IMR-90 (cell line): ENCODE measurements at regions not wholly inside any gene's neighbourhood (a gene's known extent, or its start where the extent isn't known, plus 50 kb on each side); places are given as distances from the start of the nearest gene placed in this dataset.

Experiments used
- ATAC-seq: fragments of 200-7000 bp; cut with Tn5 transposase; 2 replicates; pipeline ENCODE4 v1.9.1; 2020; ENCODE audit warnings: low read depth, mild to moderate bottlenecking, moderate library complexity
- BruUV-seq: library from RNA; stranded (reverse); fragments of 400-500 nt; replicated peaks from 2 replicates; lab custom pipeline; 2021; lab: Mats Ljungman, UMichigan
- CTCF ChIA-PET: fragments of 300-600 bp; formaldehyde crosslinking; extraction: SDS; loops from one replicate; lab custom pipeline; 2021; ENCODE audit warnings: antibody characterized with exemption; lab: Yijun Ruan, JAX
- POLR2A ChIA-PET: fragments of 300-600 bp; sonication (Branson Sonifier 250); formaldehyde crosslinking; loops from one replicate; lab custom pipeline; 2022; ENCODE audit warnings: antibody characterized with exemption; ENCODE audit not compliant: unreplicated experiment; lab: Charles Lee
- DNase-seq: peaks from one replicate; pipeline ENCODE4 v3.0.0; 2013
- H2AFZ ChIP-seq: replicated peaks from 2 replicates; pipeline ENCODE3; 2013; ENCODE audit warnings: low read length, mild to moderate bottlenecking; ENCODE audit not compliant: poor library complexity
- H2AK5ac ChIP-seq: 2 replicates; pipeline ENCODE4 v1.6.1; 2013; ENCODE audit warnings: low read depth, low read length, inconsistent platforms
- H2AK9ac ChIP-seq: replicated peaks from 2 replicates; pipeline ENCODE3; 2013; ENCODE audit warnings: mild to moderate bottlenecking, low read depth, low read length, moderate library complexity; ENCODE audit not compliant: poor library complexity
- H2BK120ac ChIP-seq: 2 replicates; pipeline ENCODE4 v1.6.1; 2013; ENCODE audit warnings: low read depth, low read length, inconsistent platforms
- H2BK15ac ChIP-seq: 3 replicates; pipeline ENCODE4 v1.6.1; 2013; ENCODE audit warnings: low read depth, low read length, inconsistent platforms
- H2BK20ac ChIP-seq: 2 replicates; pipeline ENCODE4 v1.6.1; 2013; ENCODE audit warnings: low read depth, mild to moderate bottlenecking, inconsistent platforms, low read length, moderate library complexity
- H2BK5ac ChIP-seq: 2 replicates; pipeline ENCODE4 v1.6.1; 2013; ENCODE audit warnings: mild to moderate bottlenecking, low read depth, low read length, inconsistent platforms; ENCODE audit not compliant: poor library complexity, severe bottlenecking
- H3K14ac ChIP-seq: replicated peaks from 2 replicates; pipeline ENCODE4 v1.6.1; 2013; ENCODE audit warnings: low read depth, low read length, inconsistent platforms
- H3K18ac ChIP-seq: 2 replicates; pipeline ENCODE4 v1.6.1; 2013; ENCODE audit warnings: low read depth, low read length, control low read depth
- H3K23ac ChIP-seq: 2 replicates; pipeline ENCODE4 v1.6.1; 2013; ENCODE audit warnings: low read depth, low read length, inconsistent platforms
- H3K27ac ChIP-seq: 2 replicates; pipeline ENCODE4 v1.5.1; 2013; ENCODE audit warnings: mild to moderate bottlenecking, control low read depth, low read length; ENCODE audit not compliant: insufficient read depth
- H3K27me3 ChIP-seq: 2 replicates; pipeline ENCODE4 v1.6.1; 2013; ENCODE audit warnings: low read length; ENCODE audit not compliant: control insufficient read depth, insufficient read depth
- H3K36me3 ChIP-seq: 2 replicates; pipeline ENCODE4 v1.6.1; 2013; ENCODE audit warnings: low read length, mixed read lengths; ENCODE audit not compliant: control insufficient read depth, insufficient read depth
- H3K4ac ChIP-seq: 2 replicates; pipeline ENCODE4 v1.6.1; 2013; ENCODE audit warnings: low read depth, low read length, inconsistent platforms
- H3K4me1 ChIP-seq: 2 replicates; pipeline ENCODE4 v1.6.1; 2013; ENCODE audit warnings: low read length, mixed read lengths; ENCODE audit not compliant: control insufficient read depth, insufficient read depth
- H3K4me2 ChIP-seq: 2 replicates; pipeline ENCODE4 v1.6.1; 2013; ENCODE audit warnings: low read depth, mild to moderate bottlenecking, control low read depth, low read length, moderate library complexity
- H3K4me3 ChIP-seq: 2 replicates; pipeline ENCODE4 v1.5.1; 2013; ENCODE audit warnings: low read depth, mild to moderate bottlenecking, control low read depth, low read length, moderate library complexity; ENCODE audit not compliant: insufficient read depth
- H3K56ac ChIP-seq: 2 replicates; pipeline ENCODE4 v1.6.1; 2013; ENCODE audit warnings: low read length, inconsistent platforms; ENCODE audit not compliant: insufficient read depth; ENCODE audit errors: extremely low read depth
- H3K79me1 ChIP-seq, 2 experiments: 2 replicates each; pipeline ENCODE4 v1.6.1; 2013; ENCODE audit warnings: low read length in 2 of 2, inconsistent platforms in 1 of 2, low read depth in 1 of 2
- H3K9ac ChIP-seq: 2 replicates; pipeline ENCODE4 v1.6.1; 2013; ENCODE audit warnings: low read depth, low read length, control low read depth
- H3K9me1 ChIP-seq: 2 replicates; pipeline ENCODE4 v1.6.1; 2013; ENCODE audit warnings: low read length, inconsistent platforms; ENCODE audit not compliant: insufficient read depth
- H3K9me3 ChIP-seq: 2 replicates; pipeline ENCODE4 v1.6.1; 2013; ENCODE audit warnings: low read length; ENCODE audit not compliant: control insufficient read depth, insufficient read depth
- H4K20me1 ChIP-seq: 2 replicates; pipeline ENCODE4 v1.6.1; 2013; ENCODE audit warnings: low read length, inconsistent platforms; ENCODE audit not compliant: insufficient read depth
- H4K5ac ChIP-seq: 2 replicates; pipeline ENCODE4 v1.6.1; 2013; ENCODE audit warnings: mild to moderate bottlenecking, low read depth, low read length, control low read depth
- H4K8ac ChIP-seq, 2 experiments: 2 replicates each; pipeline ENCODE4 v1.6.1; 2013; ENCODE audit warnings: low read depth in 2 of 2, low read length in 2 of 2, control low read depth in 1 of 2, inconsistent platforms in 1 of 2
- H4K91ac ChIP-seq: 2 replicates; pipeline ENCODE4 v1.6.1; 2013; ENCODE audit warnings: low read depth, low read length, inconsistent platforms; ENCODE audit not compliant: insufficient read depth
- CEBPB ChIP-seq: IDR thresholded peaks from 2 replicates; pipeline ENCODE4 v1.6.1; 2012; ENCODE audit warnings: low read depth, low read length, improper control_type of control experiment
- CHD1 ChIP-seq: IDR thresholded peaks from 2 replicates; pipeline ENCODE4 v1.6.1; 2012; ENCODE audit warnings: low read depth, low read length, improper control_type of control experiment
- ELK1 ChIP-seq: fragments of 150-350 bp; IDR thresholded peaks from 2 replicates; pipeline ENCODE4 v1.6.1; 2016; ENCODE audit warnings: low read depth, mild to moderate bottlenecking, low read length, moderate library complexity, borderline replicate concordance
- FOS ChIP-seq: fragments of 150-350 bp; IDR thresholded peaks from 2 replicates; pipeline ENCODE4 v1.6.1; 2016; ENCODE audit warnings: low read depth, low read length
- MAFK ChIP-seq: IDR thresholded peaks from 2 replicates; pipeline ENCODE4 v1.6.1; 2012; ENCODE audit warnings: low read depth, low read length, improper control_type of control experiment
- MAZ ChIP-seq: IDR thresholded peaks from 2 replicates; pipeline ENCODE4 v1.6.1; 2012; ENCODE audit warnings: low read depth, mild to moderate bottlenecking, low read length, improper control_type of control experiment, moderate library complexity, borderline replicate concordance
- NFE2L2 ChIP-seq: fragments of 150-350 bp; IDR thresholded peaks from 2 replicates; pipeline ENCODE4 v1.6.1; 2016; ENCODE audit warnings: low read depth, mild to moderate bottlenecking, low read length
- RAD21 ChIP-seq: IDR thresholded peaks from 2 replicates; pipeline ENCODE4 v1.6.1; 2012; ENCODE audit warnings: low read length, improper control_type of control experiment
- RFX5 ChIP-seq: IDR thresholded peaks from 2 replicates; pipeline ENCODE4 v1.8.0; 2012; ENCODE audit warnings: low read depth, mild to moderate bottlenecking, low read length, moderate library complexity
- WGBS, 2 experiments: methylation state at CpG; one replicate each; pipeline versions ENCODE4 v1.1.5 to v1.1.7; 2013; ENCODE audit warnings: missing lambda C conversion rate in 2 of 2; ENCODE audit not compliant: insufficient read length in 1 of 2; ENCODE audit errors: extremely low coverage in 2 of 2; 5-methylcytosine and 5-hydroxymethylcytosine counted together
- dilution Hi-C: fragments of 300-500 bp; cut with HindIII; formaldehyde crosslinking; loops from one replicate; pipeline ENCODE4 v1.14.3; 2018; ENCODE audit warnings: low sequenced_read_pairs; ENCODE audit not compliant: unreplicated experiment
- in situ Hi-C: fragments of 300-500 bp; cut with MboI; formaldehyde crosslinking; loops from 3 replicates; pipeline ENCODE4 v1.14.3; 2019; ENCODE audit warnings: low sequenced_read_pairs, inconsistent platforms, mixed read lengths
- intact Hi-C: fragments of 100-400 bp; cut with micrococcal nuclease; formaldehyde crosslinking; loops from 2 replicates; pipeline ENCODE4 v1.10.0; 2022

- in situ Hi-C loops (loop anchor here (25.0 kb wide), 1 partner anchor 418 kb away; the partner anchor contains the start of gene PCSK2), dilution Hi-C loops (no loop called here)
- H3K9ac ChIP-seq = no peak overlapping the region
These were observed 71.3 kb downstream of the OTOR start for GRCh38 chr20:16819483-16819882.

More at GRCh38 chr20:16819483-16819882, 71.3 kb downstream of the OTOR start:
- no peak overlapping the region for H2BK5ac ChIP-seq
- H3K14ac ChIP-seq = no peak overlapping the region
- H2BK120ac ChIP-seq = no peak overlapping the region
- H2AFZ ChIP-seq = no peak overlapping the region
- H4K8ac ChIP-seq = no peak overlapping the region
- no peak overlapping the region for H3K4me2 ChIP-seq
- TF ChIP-seq MAFK (no peak), RAD21 (no peak), ELK1 (no peak), RFX5 (no peak), MAZ (no peak), FOS (no peak), CEBPB (no peak), CHD1 (no peak), NFE2L2 (no peak)
- no peak for ATAC-seq
- CTCF ChIA-PET = no interaction called here
- H3K4me1 ChIP-seq = no peaks in the 10 kb centered on the region
- no peak overlapping the region for H3K27ac ChIP-seq
- WGBS, 2 experiments = no CpG with 5 or more reads among the region's 2 CpGs
- H2AK9ac ChIP-seq = no peak overlapping the region
- no peaks in the 10 kb centered on the region for H3K9me1 ChIP-seq
- no peaks in the 10 kb centered on the region for H3K36me3 ChIP-seq
- POLR2A ChIA-PET = no interaction called here
- no peak overlapping the region for H4K91ac ChIP-seq
- H3K79me1 ChIP-seq = no peaks in the 10 kb centered on the region
- no peak overlapping the region for H4K5ac ChIP-seq
- H2BK15ac ChIP-seq = no peak overlapping the region
- intact Hi-C loops = no loop called here
- H3K56ac ChIP-seq = no peak overlapping the region
- H2BK20ac ChIP-seq = no peak overlapping the region
- H3K23ac ChIP-seq = no peak overlapping the region
- peak; percentile 7 for DNase-seq
- no peak overlapping the region for H3K4ac ChIP-seq
- no peak overlapping the region for H3K4me3 ChIP-seq
- no peaks in the 10 kb centered on the region for H4K20me1 ChIP-seq
- no TSS peak for BruUV-seq
- no peak overlapping the region for H2AK5ac ChIP-seq
- no peak overlapping the region for H3K18ac ChIP-seq
- no peaks in the 10 kb centered on the region for H3K9me3 ChIP-seq
- peaks cover 7% of the 10 kb centered on the region for H3K27me3 ChIP-seq
